Stimulated activated CD8-positive, alpha-beta memory T cell treated with anti-CD3 and anti-CD28 coated beads, Interleukin-4, amount 100 ng/mL, for 4 hours (primary cell): ENCODE measurements at regions not wholly inside any gene's neighbourhood (a gene's known extent, or its start where the extent isn't known, plus 50 kb on each side); places are given as distances from the start of the nearest gene placed in this dataset.

Source experiments
- DNase-seq, 2 donors: peaks; one replicate each; pipeline ENCODE4 v3.0.0-alpha.2; 2020; ENCODE audit warnings: low read depth in 2 of 2, low spot score in 1 of 2

- no peak for DNase-seq
These were observed 831.6 kb downstream of the QKI start for GRCh38 chr6:164246082-164246481.

- no peak for DNase-seq
These were observed 829.4 kb downstream of the QKI start for GRCh38 chr6:164243949-164244348.

DNA sequence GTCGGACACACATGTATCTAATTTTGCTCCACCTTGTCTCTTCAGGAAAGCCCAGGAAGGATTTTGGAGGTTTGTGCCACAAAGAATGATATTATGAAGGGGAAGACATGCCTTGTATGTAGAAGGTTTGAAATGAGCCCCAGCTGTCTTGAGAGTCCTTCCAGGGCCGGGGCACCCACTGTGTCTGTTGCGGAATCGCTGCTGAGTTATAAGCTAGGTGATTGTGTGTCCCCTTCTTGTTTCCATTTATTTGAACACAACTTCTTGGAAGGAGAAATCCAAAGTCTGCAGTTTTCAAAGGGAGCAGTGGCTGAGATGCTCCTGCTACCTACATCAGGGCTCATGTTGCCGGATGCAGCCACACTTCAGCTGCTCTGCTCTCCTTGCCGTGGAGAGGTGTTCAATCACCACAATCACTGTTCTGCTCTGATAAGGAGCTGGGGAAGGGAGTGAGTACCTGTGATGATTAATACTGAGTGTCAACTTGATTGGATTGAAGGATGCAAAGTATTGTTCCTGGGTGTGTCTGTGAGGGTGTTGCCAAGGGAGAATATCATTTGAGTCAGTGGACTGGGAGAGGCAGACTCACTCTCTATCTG, 828.6 kb downstream of the QKI start:
- no peak for DNase-seq

- no peak for DNase-seq
These were observed 816.3 kb downstream of the QKI start for GRCh38 chr6:164230804-164231203.

- DNase-seq: no peak
These were observed 815.7 kb downstream of the QKI start for GRCh38 chr6:164230259-164230658.

GRCh38 chr6:164229716-164230115, 815.2 kb downstream of the QKI start:
- DNase-seq: no peak

GRCh38 chr6:164227952-164228522, 813.5 kb downstream of the QKI start:
- DNase-seq: no peak

GRCh38 chr6:164216839-164217238, 802.3 kb downstream of the QKI start:
- DNase-seq: no peak

- DNase-seq: no peak
These were observed 801.9 kb downstream of the QKI start for GRCh38 chr6:164216368-164216767.

GRCh38 chr6:164214066-164214465, 799.5 kb downstream of the QKI start:
- DNase-seq: no peak

GRCh38 chr6:164211254-164211653, 796.7 kb downstream of the QKI start:
- no peak for DNase-seq

- DNase-seq: no peak
These were observed 796.3 kb downstream of the QKI start for GRCh38 chr6:164210783-164211182.

- DNase-seq: no peak
These were observed 795.8 kb downstream of the QKI start for GRCh38 chr6:164210323-164210722.

DNA sequence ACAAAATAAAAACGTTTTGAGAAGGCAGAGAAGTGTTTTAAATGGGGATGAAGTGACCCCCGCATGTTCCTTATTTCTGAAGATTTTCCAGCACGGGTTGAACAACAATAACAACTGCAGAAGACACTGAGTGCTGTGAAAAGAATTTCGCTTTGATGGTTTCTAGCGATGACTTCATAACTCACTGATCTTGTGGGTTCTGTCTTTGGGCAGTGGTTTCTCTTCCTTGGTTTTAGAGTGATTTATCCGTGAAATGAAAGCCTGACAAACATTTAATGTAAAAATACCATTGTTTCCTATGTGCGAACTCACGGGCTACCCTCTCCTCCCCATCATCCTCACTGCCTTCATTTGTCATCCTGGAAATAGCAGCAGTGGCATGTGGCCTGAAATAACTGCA, 793.9 kb downstream of the QKI start:
- no peak for DNase-seq

- DNase-seq: no peak
These were observed 792.4 kb downstream of the QKI start for GRCh38 chr6:164206807-164207423.

DNA sequence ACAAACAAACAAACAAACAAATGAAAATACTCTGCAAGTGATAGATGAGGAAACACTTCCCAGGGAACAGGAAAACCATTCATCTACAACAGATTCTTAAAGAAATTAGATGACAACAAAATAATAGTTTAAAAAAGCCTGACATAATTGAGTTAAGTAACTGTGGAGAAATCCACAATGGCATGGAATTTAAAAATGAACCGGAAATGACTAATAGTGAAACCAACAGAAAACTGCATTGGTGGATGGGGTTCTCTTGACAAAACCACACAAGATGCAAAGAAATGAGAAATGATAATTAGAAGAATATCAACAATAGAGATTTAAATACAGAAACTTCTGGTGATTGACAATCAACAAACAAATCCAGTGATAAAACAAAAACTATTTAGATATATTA, 785.6 kb downstream of the QKI start:
- no peak for DNase-seq

GRCh38 chr6:164195942-164196281, 781.4 kb downstream of the QKI start:
- DNase-seq: no peak

- DNase-seq: no peak
These were observed 780.9 kb downstream of the QKI start for GRCh38 chr6:164195278-164195941.

GRCh38 chr6:164188861-164189260, 774.3 kb downstream of the QKI start:
- DNase-seq: no peak

DNA sequence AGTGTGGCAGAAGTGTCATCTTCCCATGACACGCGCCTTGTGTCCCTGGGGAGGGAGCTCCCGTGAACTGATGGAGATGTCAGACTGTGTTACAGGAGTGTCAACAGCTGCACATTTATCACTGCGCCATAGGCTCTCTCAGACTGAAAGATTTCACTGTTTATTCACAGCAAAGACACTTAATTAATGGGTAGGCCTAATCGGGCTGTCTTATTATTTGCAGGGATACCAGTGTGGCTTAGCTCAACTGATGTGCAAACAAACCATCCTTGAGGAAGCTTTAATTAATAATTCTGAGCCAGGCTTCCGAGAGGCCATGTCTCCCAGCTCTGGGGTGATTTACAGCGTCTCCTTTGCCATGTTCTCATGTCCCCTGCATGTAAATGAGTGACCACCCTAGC, 771.0 kb downstream of the QKI start:
- no peak for DNase-seq

- no peak for DNase-seq
These were observed 769.9 kb downstream of the QKI start for GRCh38 chr6:164184410-164184809.

DNA sequence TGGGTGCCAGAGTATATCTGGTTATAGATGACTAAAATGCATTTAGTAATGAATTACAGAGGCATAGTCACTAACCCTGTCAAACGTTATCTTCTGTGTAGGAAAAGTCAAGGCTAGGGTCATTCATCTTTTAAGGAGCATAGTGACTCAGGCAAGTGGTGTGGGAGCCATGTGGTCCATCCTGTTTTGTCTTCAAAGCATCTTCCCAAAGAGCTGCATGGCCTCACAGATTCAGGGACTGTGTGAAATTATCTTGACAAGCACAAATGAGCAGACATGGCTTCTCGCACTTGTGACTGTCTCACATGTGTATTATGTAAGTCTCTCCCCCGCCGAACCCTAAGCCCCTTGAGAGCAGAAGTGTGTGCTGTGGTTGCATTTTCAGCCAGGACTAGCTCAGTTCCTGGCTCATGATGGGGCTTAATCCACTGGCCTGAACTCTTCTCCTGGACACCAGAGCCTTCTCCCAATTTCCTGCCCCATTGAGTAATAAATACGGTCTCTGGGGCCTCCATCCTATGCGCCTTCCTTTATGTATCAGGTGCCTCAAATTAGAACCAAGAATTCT, 769.1 kb downstream of the QKI start:
- no peak for DNase-seq
